Smooth muscle cell (in vitro differentiated cells): ENCODE measurements at regions not wholly inside any gene's neighbourhood (a gene's known extent, or its start where the extent isn't known, plus 50 kb on each side); places are given as distances from the start of the nearest gene placed in this dataset.

Experiments
- DNase-seq: peaks from one replicate; lab custom pipeline; 2025; ENCODE audit not compliant: unreplicated experiment; lab: John Stamatoyannopoulos, UW
- H2AFZ ChIP-seq: fragments of 200-600 bp; sonication (generic); 2 replicates; pipeline ENCODE4 v1.6.0; 2016; ENCODE audit warnings: antibody characterized with exemption, low read depth, mild to moderate bottlenecking
- H3F3A ChIP-seq: fragments of 200-600 bp; sonication (generic); 2 replicates; pipeline ENCODE4 v1.6.0; 2017; ENCODE audit warnings: antibody characterized with exemption, low read depth
- H3K27ac ChIP-seq: fragments of 200-600 bp; sonication (generic); 2 replicates; pipeline ENCODE4 v1.5.1; 2016; ENCODE audit warnings: low read depth, mild to moderate bottlenecking
- H3K27me3 ChIP-seq: fragments of 200-600 bp; sonication (generic); 2 replicates; pipeline ENCODE4 v1.6.1; 2016; ENCODE audit warnings: low read depth, mild to moderate bottlenecking
- H3K36me3 ChIP-seq: fragments of 200-600 bp; sonication (generic); 2 replicates; pipeline ENCODE4 v1.5.1; 2016; ENCODE audit warnings: low read depth
- H3K4me1 ChIP-seq: fragments of 200-600 bp; sonication (generic); 2 replicates; pipeline ENCODE4 v1.5.1; 2016; ENCODE audit warnings: low read depth
- H3K4me2 ChIP-seq: fragments of 200-600 bp; sonication (generic); 2 replicates; pipeline ENCODE4 v1.6.0; 2016; ENCODE audit warnings: mild to moderate bottlenecking
- H3K4me3 ChIP-seq: fragments of 200-600 bp; sonication (generic); 2 replicates; pipeline ENCODE4 v1.5.1; 2016; ENCODE audit warnings: mild to moderate bottlenecking
- H3K79me2 ChIP-seq: fragments of 200-600 bp; sonication (generic); 2 replicates; pipeline ENCODE4 v1.6.0; 2016; ENCODE audit warnings: low read depth, mild to moderate bottlenecking
- H3K9ac ChIP-seq: fragments of 200-600 bp; sonication (generic); 2 replicates; pipeline ENCODE4 v1.6.0; 2016; ENCODE audit warnings: low read depth
- H3K9me3 ChIP-seq: fragments of 200-600 bp; sonication (generic); replicated peaks from 2 replicates; pipeline ENCODE4 v1.5.1; 2016; ENCODE audit warnings: low read depth
- H4K20me1 ChIP-seq: fragments of 200-600 bp; sonication (generic); 2 replicates; pipeline ENCODE4 v1.6.0; 2016; ENCODE audit warnings: low read depth
- WGBS: methylation state at CpG from one replicate; pipeline ENCODE4 v1.1.7; 2016; ENCODE audit warnings: low lambda C conversion rate; 5-methylcytosine and 5-hydroxymethylcytosine counted together
- TF ChIP-seq, protein P1 (sequence below): fragments of 200-600 bp; sonication (generic); IDR thresholded peaks from 2 replicates; pipeline ENCODE4 v1.5.1; 2017; ENCODE audit warnings: borderline replicate concordance, mild to moderate bottlenecking, antibody characterized with exemption; ENCODE audit not compliant: insufficient read depth, poor library complexity, severe bottlenecking

- H3K27ac ChIP-seq = no peak overlapping the region
- TF ChIP-seq, protein P1, sequence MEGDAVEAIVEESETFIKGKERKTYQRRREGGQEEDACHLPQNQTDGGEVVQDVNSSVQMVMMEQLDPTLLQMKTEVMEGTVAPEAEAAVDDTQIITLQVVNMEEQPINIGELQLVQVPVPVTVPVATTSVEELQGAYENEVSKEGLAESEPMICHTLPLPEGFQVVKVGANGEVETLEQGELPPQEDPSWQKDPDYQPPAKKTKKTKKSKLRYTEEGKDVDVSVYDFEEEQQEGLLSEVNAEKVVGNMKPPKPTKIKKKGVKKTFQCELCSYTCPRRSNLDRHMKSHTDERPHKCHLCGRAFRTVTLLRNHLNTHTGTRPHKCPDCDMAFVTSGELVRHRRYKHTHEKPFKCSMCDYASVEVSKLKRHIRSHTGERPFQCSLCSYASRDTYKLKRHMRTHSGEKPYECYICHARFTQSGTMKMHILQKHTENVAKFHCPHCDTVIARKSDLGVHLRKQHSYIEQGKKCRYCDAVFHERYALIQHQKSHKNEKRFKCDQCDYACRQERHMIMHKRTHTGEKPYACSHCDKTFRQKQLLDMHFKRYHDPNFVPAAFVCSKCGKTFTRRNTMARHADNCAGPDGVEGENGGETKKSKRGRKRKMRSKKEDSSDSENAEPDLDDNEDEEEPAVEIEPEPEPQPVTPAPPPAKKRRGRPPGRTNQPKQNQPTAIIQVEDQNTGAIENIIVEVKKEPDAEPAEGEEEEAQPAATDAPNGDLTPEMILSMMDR = no peak
- no peaks in the 10 kb centered on the region for H3F3A ChIP-seq
- no peaks in the 10 kb centered on the region for H3K27me3 ChIP-seq
- no peaks in the 10 kb centered on the region for H3K36me3 ChIP-seq
- H3K9me3 ChIP-seq = no peaks in the 10 kb centered on the region
- no peaks in the 10 kb centered on the region for H3K4me1 ChIP-seq
- no peak overlapping the region for H3K4me3 ChIP-seq
- H3K9ac ChIP-seq = no peak overlapping the region
- no peaks in the 10 kb centered on the region for H3K79me2 ChIP-seq
- no peak overlapping the region for H2AFZ ChIP-seq
- DNase-seq = no peak
- H4K20me1 ChIP-seq = no peaks in the 10 kb centered on the region
- H3K4me2 ChIP-seq = no peak overlapping the region
Observed at GRCh38 chr6:112432853-112433252, 85.7 kb downstream of the RFPL4B start.

DNA sequence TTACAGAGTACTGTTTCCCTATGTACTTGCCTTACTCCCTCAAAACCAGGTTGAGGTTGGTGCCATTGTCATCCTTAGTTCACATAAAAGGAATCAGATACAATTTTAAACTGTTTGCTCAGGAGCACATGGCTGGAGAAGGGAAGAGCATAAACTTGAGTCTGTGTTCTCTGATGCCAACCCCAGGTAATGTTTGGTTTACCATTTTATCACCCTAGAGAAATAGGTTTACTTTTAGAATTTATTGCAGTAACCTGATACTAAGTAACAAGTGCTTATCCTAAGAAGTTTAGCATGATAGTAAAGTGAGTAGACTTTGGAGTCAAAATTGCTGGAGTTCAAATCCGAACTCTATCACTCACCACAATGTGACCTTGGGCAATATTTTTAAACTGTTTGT is 86.3 kb downstream of the RFPL4B start:
- H3K9me3 ChIP-seq = no peaks in the 10 kb centered on the region
- H3K4me3 ChIP-seq = no peak overlapping the region
- no peaks in the 10 kb centered on the region for H3K4me1 ChIP-seq
- H3K27ac ChIP-seq = no peak overlapping the region
- H3K4me2 ChIP-seq = no peak overlapping the region
- DNase-seq = no peak
- no peak overlapping the region for H2AFZ ChIP-seq
- TF ChIP-seq, protein P1 = no peak
- no peaks in the 10 kb centered on the region for H4K20me1 ChIP-seq
- 92% methylated on average over 1 of the region's 1 CpG for WGBS
- H3K9ac ChIP-seq = no peak overlapping the region
- no peaks in the 10 kb centered on the region for H3K36me3 ChIP-seq
- no peaks in the 10 kb centered on the region for H3K79me2 ChIP-seq
- no peaks in the 10 kb centered on the region for H3K27me3 ChIP-seq
- H3F3A ChIP-seq = no peaks in the 10 kb centered on the region

DNA sequence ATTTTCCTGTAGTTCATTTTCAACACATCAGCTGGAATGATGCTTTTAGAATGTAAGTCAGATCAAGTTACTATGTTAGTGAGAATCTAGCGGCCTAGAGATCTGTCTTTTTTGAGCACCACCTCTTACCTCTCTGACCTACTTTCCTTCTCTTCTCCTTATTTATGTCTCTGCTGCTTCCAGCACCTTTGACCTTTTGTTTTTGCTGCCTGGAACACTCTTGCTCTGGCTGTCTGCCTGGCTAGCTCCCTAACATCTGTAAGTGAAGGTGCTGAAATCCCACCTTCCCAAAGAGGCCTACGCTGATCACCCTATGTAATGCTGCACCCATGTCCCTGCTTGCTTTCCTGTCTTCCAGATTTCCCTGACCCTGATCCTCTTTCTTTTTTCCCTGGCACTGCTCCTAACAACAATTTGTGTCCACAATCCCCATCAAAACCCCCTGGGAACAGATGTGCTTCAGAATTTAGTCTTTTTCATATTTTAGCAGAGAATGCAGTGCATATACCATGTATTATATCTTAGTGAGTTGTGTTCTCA is 87.8 kb downstream of the RFPL4B start:
- H3K4me1 ChIP-seq = no peaks in the 10 kb centered on the region
- H2AFZ ChIP-seq = no peak overlapping the region

GRCh38 chr6:112437058-112437457 is 89.9 kb downstream of the RFPL4B start:
- H3K27me3 ChIP-seq = no peaks in the 10 kb centered on the region
- no peaks in the 10 kb centered on the region for H4K20me1 ChIP-seq
- H2AFZ ChIP-seq = no peak overlapping the region
- H3K4me3 ChIP-seq = no peak overlapping the region
- H3K27ac ChIP-seq = no peak overlapping the region
- TF ChIP-seq, protein P1 = no peak
- H3K79me2 ChIP-seq = no peaks in the 10 kb centered on the region
- H3K9ac ChIP-seq = no peak overlapping the region
- DNase-seq = no peak
- H3K4me2 ChIP-seq = no peak overlapping the region
- H3K4me1 ChIP-seq = no peaks in the 10 kb centered on the region
- WGBS = 39% methylated on average over 1 of the region's 1 CpG
- no peaks in the 10 kb centered on the region for H3F3A ChIP-seq
- H3K9me3 ChIP-seq = no peaks in the 10 kb centered on the region
- H3K36me3 ChIP-seq = no peaks in the 10 kb centered on the region

More for the DNA sequence above, 87.8 kb downstream of the RFPL4B start:
- Histone ChIP-seq H3K79me2 (no peaks in the 10 kb centered on the region), H4K20me1 (no peaks in the 10 kb centered on the region), H3K4me2 (no peak overlapping the region), H3K9ac (no peak overlapping the region), H3K4me3 (no peak overlapping the region), H3K9me3 (no peaks in the 10 kb centered on the region), H3K27ac (no peak overlapping the region), H3K27me3 (no peaks in the 10 kb centered on the region), H3K36me3 (no peaks in the 10 kb centered on the region), H3F3A (no peaks in the 10 kb centered on the region)
- no peak for DNase-seq
- TF ChIP-seq, protein P1 = no peak
- 94% methylated on average over 2 of the region's 2 CpGs for WGBS
